ENCODE measurements at regions not wholly inside any gene's neighbourhood (a gene's known extent, or its start where the extent isn't known, plus 50 kb on each side); places are given as distances from the start of the nearest gene placed in this dataset.

DNA sequence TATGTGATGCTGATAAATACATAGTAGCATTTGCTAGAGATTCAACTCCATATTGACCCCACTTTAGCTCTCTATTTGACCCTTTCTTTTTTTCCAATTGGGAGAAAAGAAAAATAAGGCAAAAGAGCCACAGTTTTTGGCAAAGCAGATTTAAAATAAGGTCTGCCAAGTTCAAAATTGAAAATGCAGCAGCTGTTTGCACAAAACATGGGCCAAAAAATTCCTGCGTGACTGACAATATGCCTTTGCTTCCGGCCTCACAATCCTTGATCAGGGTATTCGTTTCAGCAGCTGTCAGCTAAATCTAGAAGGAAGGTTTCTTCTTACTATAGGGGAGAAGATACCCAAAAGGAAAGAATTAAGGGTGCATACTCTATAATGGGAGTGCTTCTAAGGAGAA, 563.5 kb upstream of the CCDC54 start:
- Histone ChIP-seq H3K27me3 (ENCODE audit: insufficient read depth, low read length) (no peaks in the 10 kb centered on the region), H3K4me3 (ENCODE audit: low read length) (no peak overlapping the region), H3K9me3 (ENCODE audit: low read depth, low read length) (no peaks in the 10 kb centered on the region), H3K4me1 (ENCODE audit: insufficient read depth, low read length) (no peaks in the 10 kb centered on the region)

- Histone ChIP-seq H3K27me3 (ENCODE audit: insufficient read depth, low read length) (no peaks in the 10 kb centered on the region), H3K4me3 (ENCODE audit: low read length) (no peak overlapping the region), H3K4me1 (ENCODE audit: insufficient read depth, low read length) (no peaks in the 10 kb centered on the region)
These were observed 563.0 kb upstream of the CCDC54 start for GRCh38 chr3:106814231-106814630.

DNA sequence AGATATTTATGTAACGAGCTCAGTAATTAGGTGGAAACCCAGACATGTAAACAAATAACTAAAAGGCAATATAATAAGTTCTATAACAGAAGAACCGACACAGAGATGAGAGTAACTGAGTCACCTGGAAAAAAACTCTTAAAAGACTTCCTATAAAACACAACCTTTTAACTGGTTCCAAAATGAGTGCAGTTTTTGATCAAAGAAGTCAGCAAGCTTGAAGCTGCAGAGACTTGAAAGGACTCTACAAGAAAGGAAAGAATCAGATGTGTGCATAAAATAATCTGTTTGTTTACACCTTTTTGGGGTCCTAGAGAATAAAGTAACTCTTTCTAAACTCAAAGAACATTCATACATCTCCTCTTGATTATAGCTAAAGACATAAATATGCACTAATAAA, 560.4 kb upstream of the CCDC54 start:
- Histone ChIP-seq H3K9me3 (ENCODE audit: low read depth, low read length) (no peaks in the 10 kb centered on the region), H3K27me3 (ENCODE audit: insufficient read depth, low read length) (no peaks in the 10 kb centered on the region), H3K4me3 (ENCODE audit: low read length) (no peak overlapping the region), H3K4me1 (ENCODE audit: insufficient read depth, low read length) (no peaks in the 10 kb centered on the region)

More at GRCh38 chr3:106814231-106814630, 563.0 kb upstream of the CCDC54 start:
- no peaks in the 10 kb centered on the region for H3K9me3 ChIP-seq (ENCODE audit: low read depth, low read length)

DNA sequence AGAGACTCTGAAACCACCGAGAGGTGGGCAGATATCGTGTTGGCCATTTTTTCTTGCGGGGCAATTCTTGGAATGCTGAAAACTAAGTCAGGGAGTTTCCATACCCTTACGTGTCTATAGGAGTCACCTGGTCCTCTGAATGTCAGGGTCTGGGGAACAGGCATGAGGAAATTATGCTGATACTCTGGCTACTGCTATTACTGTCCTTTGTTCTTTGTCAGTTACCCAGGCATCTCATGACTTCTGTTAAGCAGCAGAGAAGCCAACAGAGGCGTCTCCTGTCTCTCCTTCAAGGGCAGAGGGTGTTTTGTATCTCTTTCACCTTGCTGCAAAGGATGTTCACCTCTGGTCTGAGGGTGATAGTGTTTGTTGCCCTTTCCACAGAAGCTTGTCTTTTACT, 559.5 kb upstream of the CCDC54 start:
- H3K9me3 ChIP-seq (ENCODE audit: low read depth, low read length) = no peaks in the 10 kb centered on the region
- H3K4me3 ChIP-seq (ENCODE audit: low read length) = no peak overlapping the region
- no peaks in the 10 kb centered on the region for H3K27me3 ChIP-seq (ENCODE audit: insufficient read depth, low read length)

DNA sequence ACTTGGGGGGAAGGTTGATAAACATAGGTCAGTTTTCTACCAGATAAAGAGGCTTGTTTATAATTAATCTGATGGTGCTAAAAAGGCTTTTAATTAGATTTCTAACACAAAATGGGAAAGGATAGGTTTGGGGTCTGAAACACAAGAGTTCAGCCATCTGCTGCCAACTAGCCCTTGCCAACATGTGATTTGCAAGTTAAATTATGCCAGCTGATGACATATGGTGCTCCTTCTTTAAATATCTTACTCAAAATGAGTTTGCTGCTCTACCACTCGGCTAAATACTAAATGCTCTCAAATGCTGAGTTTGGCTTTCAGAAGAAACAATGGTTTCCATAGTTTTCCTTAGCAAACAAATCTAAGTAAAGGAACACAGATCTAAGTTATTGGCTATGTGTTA, 557.8 kb upstream of the CCDC54 start:
- no peak overlapping the region for H3K4me3 ChIP-seq (ENCODE audit: low read length)
- no peaks in the 10 kb centered on the region for H3K27me3 ChIP-seq (ENCODE audit: insufficient read depth, low read length)
- H3K9me3 ChIP-seq (ENCODE audit: low read depth, low read length) = no peaks in the 10 kb centered on the region
- no peaks in the 10 kb centered on the region for H3K4me1 ChIP-seq (ENCODE audit: insufficient read depth, low read length)

More for the DNA sequence above, 559.5 kb upstream of the CCDC54 start:
- H3K4me1 ChIP-seq (ENCODE audit: insufficient read depth, low read length) = no peaks in the 10 kb centered on the region

GRCh38 chr3:106820726-106821362, 556.4 kb upstream of the CCDC54 start:
- H3K27me3 ChIP-seq (ENCODE audit: insufficient read depth, low read length) = no peaks in the 10 kb centered on the region
- H3K4me1 ChIP-seq (ENCODE audit: insufficient read depth, low read length) = no peaks in the 10 kb centered on the region
- no peaks in the 10 kb centered on the region for H3K9me3 ChIP-seq (ENCODE audit: low read depth, low read length)
- H3K4me3 ChIP-seq (ENCODE audit: low read length) = no peak overlapping the region

DNA sequence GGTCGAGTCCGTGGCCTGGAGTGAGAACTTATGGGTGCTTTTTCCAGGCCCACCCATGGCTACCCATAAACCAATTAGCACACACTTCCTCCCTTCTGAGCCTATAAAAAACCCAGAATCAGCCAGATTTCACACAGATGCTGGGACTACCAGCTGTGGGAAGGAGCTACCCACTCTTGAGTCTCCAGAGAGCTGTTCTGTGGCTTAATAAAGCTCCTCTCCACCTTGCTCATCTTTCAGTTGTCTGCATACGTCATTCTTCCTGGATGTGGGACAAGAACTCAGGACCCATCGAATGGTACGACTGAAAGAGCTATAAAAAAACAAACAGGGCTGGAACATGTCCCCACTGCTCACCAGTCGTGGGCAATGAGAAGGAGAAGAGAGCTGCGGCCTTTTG, 555.4 kb upstream of the CCDC54 start:
- Histone ChIP-seq H3K4me3 (ENCODE audit: low read length) (no peak overlapping the region), H3K27me3 (ENCODE audit: insufficient read depth, low read length) (no peaks in the 10 kb centered on the region), H3K4me1 (ENCODE audit: insufficient read depth, low read length) (no peaks in the 10 kb centered on the region), H3K9me3 (ENCODE audit: low read depth, low read length) (no peaks in the 10 kb centered on the region)

GRCh38 chr3:106822204-106822603, 555.0 kb upstream of the CCDC54 start:
- Histone ChIP-seq H3K4me3 (ENCODE audit: low read length) (no peak overlapping the region), H3K27me3 (ENCODE audit: insufficient read depth, low read length) (no peaks in the 10 kb centered on the region), H3K4me1 (ENCODE audit: insufficient read depth, low read length) (no peaks in the 10 kb centered on the region), H3K9me3 (ENCODE audit: low read depth, low read length) (no peaks in the 10 kb centered on the region)

GRCh38 chr3:106823701-106824100, 553.5 kb upstream of the CCDC54 start:
- no peaks in the 10 kb centered on the region for H3K27me3 ChIP-seq (ENCODE audit: insufficient read depth, low read length)
- no peaks in the 10 kb centered on the region for H3K4me1 ChIP-seq (ENCODE audit: insufficient read depth, low read length)
- H3K4me3 ChIP-seq (ENCODE audit: low read length) = no peak overlapping the region
- no peaks in the 10 kb centered on the region for H3K9me3 ChIP-seq (ENCODE audit: low read depth, low read length)

- no peaks in the 10 kb centered on the region for H3K9me3 ChIP-seq (ENCODE audit: low read depth, low read length)
- no peaks in the 10 kb centered on the region for H3K27me3 ChIP-seq (ENCODE audit: insufficient read depth, low read length)
- no peak overlapping the region for H3K4me3 ChIP-seq (ENCODE audit: low read length)
- no peaks in the 10 kb centered on the region for H3K4me1 ChIP-seq (ENCODE audit: insufficient read depth, low read length)
These were observed 552.4 kb upstream of the CCDC54 start for GRCh38 chr3:106824856-106825255.

DNA sequence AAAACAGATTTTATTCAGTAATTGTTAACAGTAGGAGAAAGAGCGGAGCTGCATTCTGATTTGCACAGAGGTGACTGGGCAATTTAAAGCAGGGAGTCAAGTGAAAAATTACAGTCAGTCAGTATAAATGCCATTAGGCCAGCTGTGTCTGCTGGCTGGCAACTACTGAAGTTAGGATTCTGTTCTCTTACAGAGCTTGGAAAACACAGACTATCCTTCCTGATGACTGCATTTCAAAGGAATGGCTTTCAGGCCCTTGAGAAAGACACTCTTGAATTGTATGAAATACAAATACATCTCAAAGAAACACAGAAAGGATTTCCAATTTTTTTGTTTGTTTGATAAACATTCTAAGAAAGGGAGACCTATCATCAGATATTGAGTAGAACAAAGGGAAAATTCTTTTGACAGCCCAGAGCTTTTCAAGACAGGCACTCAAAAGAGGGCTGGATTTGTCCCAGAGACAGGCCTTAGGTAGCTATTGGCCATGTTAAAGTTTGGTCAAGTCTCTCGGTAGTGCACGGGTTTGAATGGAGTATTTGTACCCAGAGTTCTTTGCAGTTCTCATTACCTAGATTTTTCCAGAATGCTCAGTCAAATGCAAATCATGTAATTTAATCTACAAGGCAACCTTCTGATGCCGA, 551.2 kb upstream of the CCDC54 start:
- H3K27me3 ChIP-seq (ENCODE audit: insufficient read depth, low read length) = no peaks in the 10 kb centered on the region
- H3K4me3 ChIP-seq (ENCODE audit: low read length) = no peak overlapping the region
- no peaks in the 10 kb centered on the region for H3K9me3 ChIP-seq (ENCODE audit: low read depth, low read length)
- no peaks in the 10 kb centered on the region for H3K4me1 ChIP-seq (ENCODE audit: insufficient read depth, low read length)

- Histone ChIP-seq H3K4me1 (ENCODE audit: insufficient read depth, low read length) (no peaks in the 10 kb centered on the region), H3K27me3 (ENCODE audit: insufficient read depth, low read length) (no peaks in the 10 kb centered on the region), H3K9me3 (ENCODE audit: low read depth, low read length) (no peaks in the 10 kb centered on the region), H3K4me3 (ENCODE audit: low read length) (no peak overlapping the region)
These were observed 550.4 kb upstream of the CCDC54 start for GRCh38 chr3:106826791-106827311.

DNA sequence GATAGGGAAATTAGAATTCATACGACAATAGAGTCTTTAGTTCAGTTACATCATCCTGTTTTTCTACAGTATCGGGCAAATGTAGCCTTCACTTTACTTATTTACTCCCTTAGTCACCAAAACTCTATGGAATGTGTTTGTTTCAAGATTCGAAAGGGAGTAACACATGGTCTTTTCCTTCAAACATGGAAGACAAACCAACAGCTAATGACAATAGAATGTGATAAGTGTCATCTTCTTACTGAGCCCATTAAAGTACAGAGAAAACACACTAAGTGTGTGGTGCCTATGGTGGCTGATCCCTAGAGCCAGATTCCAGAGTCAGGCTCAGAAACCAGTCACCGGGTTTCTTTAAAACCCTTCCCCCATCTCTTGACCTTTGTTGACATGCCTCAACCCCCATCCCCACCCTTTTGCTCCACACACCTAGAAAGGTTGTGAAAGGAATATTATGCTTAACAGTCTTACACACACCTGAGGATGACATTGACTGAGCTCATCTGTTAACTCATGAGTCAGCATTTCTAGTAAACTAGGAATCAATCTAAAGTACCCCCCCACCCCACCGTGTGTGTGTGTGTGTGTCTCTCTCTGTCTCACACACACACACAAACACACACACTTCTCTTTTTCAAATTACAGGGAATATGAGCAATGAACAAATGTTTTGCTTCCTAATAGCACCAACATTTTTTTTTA, 549.6 kb upstream of the CCDC54 start:
- Histone ChIP-seq H3K27me3 (ENCODE audit: insufficient read depth, low read length) (no peaks in the 10 kb centered on the region), H3K9me3 (ENCODE audit: low read depth, low read length) (peaks cover 5% of the 10 kb centered on the region), H3K4me1 (ENCODE audit: insufficient read depth, low read length) (no peaks in the 10 kb centered on the region), H3K4me3 (ENCODE audit: low read length) (no peak overlapping the region)

GRCh38 chr3:106829206-106829605, 548.0 kb upstream of the CCDC54 start:
- Histone ChIP-seq H3K4me1 (ENCODE audit: insufficient read depth, low read length) (no peaks in the 10 kb centered on the region), H3K9me3 (ENCODE audit: low read depth, low read length) (peaks cover 5% of the 10 kb centered on the region), H3K4me3 (ENCODE audit: low read length) (no peak overlapping the region), H3K27me3 (ENCODE audit: insufficient read depth, low read length) (no peaks in the 10 kb centered on the region)

DNA sequence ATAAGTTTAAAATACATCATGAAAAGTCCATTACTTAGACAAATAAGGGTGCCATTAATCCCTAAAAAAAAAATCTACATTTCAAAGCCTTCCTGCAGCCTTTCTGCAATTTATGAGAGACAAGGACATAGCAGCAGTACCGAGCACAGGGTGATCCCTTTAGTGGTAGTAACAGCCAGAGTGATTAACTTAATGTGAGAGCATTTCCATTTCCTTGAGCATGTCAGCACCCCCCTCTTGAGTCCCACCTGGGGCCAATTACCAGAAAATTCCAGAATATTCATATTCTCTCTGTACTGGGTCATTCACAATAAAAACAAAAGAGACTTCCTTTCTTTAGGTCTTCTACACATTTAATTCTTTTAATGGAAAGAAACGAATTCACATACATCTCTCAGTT, 546.9 kb upstream of the CCDC54 start:
- H3K4me3 ChIP-seq (ENCODE audit: low read length) = no peak overlapping the region
- no peaks in the 10 kb centered on the region for H3K4me1 ChIP-seq (ENCODE audit: insufficient read depth, low read length)
- H3K27me3 ChIP-seq (ENCODE audit: insufficient read depth, low read length) = no peaks in the 10 kb centered on the region
- H3K9me3 ChIP-seq (ENCODE audit: low read depth, low read length) = peaks cover 5% of the 10 kb centered on the region

All from mononuclear cell (primary cell).